DMS 273 (cell line): ENCODE measurements at regions not wholly inside any gene's neighbourhood (a gene's known extent, or its start where the extent isn't known, plus 50 kb on each side); places are given as distances from the start of the nearest gene placed in this dataset.
"Not testable (repeated sequence)": the region's sequence is repeated elsewhere in the genome, so short reads cannot be mapped to it uniquely, and the experiment has no call there.

Experiments used
- DNase-seq: peaks from one replicate; lab custom pipeline; 2025; ENCODE audit not compliant: unreplicated experiment; lab: John Stamatoyannopoulos, UW

DNA sequence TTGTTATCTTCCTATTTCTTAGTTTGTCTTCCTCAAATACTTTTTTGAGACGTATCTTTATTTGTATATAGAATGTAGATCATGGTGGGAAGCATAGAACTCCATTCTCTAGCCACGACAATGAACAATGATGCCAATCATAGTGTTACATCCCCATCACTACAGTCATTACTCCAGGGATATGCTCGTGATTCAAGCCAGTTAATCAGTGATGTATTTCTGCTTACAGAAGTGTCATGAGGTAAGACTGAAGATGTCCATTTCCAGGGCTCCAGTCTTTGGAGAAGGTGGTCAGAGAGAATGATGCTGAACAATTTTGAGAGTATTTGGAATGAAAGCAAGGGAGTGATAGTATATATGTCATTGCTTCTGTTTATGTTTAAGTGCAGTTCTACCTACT, 777.2 kb upstream of the TMEFF2 start:
- DNase-seq, result no peak

DNA sequence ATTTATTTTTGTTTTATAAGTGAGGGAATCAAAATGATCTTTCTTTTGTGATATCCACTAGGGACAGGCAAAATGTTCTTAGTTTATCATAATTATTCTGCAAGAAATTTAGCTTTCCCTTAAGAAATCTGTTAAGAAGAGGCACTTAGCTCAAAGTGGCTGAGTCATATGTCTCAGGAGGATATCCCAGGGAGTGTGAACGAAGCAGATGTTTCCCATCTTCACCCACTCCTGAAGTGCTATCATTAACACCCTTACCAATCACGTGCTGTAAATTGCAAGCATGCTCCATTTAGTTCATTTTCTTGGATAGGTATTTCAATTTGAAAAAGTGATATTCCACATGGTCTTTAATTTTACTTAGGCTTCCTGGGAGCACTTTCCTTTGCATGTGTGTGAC, 774.3 kb upstream of the TMEFF2 start:
- DNase-seq, result no peak

DNA sequence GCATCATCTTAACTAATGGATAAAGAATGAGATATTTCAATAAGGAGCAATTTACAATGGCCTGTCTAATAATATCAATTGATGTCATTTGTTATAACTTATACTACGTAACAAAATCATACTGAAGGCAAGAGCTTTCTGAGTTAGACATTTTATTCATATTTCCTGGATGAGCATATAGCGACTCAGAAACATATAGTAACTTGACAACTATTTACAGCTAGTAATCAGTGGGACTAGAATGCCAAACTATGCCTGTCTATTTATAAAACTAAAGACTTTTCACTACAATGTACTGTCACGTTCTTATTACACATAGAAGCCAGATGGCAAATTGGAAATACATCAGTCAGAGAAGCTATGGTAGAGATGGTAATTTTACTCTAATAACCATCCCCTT, 766.2 kb upstream of the TMEFF2 start:
- no peak for DNase-seq

DNA sequence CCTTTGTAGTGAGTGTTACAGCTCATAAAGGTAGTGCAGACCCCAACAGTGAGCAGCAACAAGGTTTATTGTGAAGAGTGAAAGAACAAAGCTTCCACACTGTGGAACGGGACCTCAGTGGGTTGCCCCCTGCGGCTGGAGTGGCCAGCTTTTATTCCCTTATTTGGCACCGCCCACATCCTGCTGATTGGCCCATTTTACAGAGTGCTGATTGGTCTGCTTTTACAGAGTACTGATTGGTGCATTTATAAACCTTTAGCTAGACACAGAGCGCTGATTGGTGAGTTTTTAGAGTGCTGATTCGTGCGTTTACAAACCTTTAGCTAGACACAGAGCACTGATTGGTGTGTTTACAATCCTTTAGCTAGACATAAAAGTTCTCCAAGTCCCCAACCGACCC, 763.9 kb upstream of the TMEFF2 start:
- DNase-seq, result not testable (repeated sequence)

DNA sequence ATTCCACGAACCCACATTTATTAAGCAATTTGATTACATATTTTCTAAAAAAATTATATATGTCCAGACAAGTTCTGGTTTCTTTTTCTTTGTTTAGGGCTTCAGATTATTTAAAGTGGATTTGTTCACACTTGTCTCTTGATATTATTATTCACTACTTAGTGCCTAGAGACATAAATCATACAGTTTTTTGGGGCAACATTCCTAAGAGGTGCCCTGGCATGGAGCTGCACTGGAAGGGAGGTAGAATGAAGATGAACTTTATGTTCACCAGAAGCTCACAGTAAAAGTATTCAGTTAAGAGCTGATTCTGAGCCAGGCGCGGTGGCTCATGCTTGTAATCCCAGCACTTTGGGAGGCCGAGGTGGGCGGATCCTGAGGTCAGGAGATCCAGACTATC, 762.7 kb upstream of the TMEFF2 start:
- DNase-seq, result no peak

DNA sequence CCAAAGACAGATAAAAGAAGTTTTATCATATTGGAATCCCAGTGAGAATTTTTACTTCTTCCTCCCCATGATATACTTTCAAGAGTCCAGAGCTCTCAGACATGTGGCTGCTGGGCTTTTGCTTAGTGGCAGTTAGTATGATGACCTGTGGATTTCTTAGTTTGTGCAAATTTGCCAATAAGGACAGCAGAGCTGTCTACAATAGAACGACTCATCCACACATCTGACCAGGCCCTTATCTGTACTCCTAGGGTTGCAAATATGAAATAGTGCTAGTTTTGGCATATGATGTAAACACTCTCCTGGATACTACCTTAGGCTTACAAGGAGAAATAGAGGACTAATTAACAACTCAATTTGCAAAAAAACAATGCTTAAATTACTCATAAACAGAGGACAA, 758.4 kb upstream of the TMEFF2 start:
- no peak for DNase-seq

DNA sequence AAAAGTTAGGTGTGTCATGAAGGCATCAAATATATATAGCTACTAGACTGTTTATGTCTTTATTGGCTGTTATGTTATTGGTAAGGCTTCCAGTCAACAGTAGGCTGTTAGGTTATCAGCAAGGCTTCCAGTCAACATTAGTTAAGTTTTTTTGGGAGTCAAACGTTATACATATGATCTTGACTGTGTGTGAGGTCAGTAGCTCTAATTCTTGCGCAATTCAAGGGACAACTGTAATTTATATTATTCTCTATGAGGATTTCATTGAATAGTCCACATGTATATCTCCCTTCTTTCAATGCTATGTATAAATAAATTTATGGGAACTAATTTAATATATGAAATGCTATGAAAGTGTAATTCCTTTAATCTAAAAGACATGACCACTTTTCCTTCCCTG, 757.5 kb upstream of the TMEFF2 start:
- DNase-seq, result no peak

DNA sequence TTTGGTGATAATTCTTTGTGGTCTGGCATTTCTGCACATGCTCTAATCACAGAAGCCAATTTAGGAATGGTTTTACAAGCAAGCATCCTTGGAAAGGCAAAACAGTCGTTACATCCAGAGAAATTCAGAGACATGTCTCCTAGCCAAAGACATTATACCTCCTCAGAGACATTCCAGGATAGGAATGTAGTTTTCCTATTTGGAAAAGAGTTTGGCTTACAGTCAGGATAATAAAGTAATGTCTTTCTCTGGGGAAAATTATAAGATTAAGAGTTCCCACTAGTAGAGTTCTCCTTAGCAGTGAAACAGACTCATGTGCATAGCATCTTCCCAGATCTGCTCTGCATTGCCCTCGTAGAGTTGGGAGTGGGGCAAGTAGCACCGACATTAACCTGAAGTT, 753.6 kb upstream of the TMEFF2 start:
- DNase-seq, result no peak

DNA sequence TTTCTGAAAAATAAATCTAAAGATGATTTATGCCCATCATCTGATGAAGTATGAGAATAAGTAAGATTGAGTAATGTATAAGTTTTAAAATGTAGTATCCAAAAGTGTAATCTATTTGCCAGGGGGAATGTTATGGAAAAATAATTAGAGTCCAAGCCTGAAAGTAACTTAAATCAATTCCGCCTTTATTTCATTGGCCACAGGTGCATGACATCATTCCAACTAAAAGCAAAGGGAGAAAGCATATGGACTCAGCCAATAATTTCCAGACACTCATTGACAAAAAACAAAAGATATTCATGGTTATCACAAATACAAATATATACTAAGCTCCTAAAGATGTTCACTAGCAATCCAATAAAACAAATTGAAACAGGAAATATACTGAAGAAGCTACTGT, 752.6 kb upstream of the TMEFF2 start:
- no peak for DNase-seq

DNA sequence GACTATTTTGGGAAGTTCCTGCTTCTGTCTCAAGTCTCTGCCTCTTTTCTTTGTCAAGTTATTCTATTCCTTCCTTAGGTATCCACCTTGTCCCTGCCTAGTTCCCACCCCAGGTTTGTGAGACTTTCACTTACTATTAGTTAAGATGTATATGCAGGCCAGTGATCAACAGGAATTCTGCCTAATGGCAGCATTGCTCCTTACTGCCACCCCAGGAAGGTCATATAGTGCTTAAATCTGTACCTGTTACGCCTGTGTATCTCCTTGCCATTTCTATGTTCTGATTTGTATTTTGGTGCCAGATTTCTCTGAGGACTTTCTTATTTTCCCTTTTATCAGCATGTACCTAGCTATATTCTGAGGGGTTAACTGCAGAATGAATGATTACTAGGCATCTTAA, 746.0 kb upstream of the TMEFF2 start:
- no peak for DNase-seq

DNA sequence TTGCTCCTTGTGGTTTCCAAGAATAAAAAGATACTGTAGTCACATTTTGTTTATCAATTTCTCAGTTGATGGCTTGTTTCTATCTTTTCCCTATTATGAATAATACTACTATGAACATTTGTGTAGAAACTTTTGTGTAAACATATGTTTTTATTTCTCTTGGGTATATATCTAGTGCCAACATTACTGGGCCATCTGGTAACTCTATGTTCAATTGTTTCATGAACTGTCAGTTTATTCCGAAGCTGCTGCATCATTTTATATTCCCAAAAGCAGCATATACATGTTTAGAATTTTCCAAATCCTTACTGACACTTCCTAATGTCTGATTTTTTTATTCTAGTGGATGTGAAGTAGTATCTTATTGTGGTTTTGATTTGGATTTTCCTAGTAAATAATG, 737.6 kb upstream of the TMEFF2 start:
- no peak for DNase-seq

DNA sequence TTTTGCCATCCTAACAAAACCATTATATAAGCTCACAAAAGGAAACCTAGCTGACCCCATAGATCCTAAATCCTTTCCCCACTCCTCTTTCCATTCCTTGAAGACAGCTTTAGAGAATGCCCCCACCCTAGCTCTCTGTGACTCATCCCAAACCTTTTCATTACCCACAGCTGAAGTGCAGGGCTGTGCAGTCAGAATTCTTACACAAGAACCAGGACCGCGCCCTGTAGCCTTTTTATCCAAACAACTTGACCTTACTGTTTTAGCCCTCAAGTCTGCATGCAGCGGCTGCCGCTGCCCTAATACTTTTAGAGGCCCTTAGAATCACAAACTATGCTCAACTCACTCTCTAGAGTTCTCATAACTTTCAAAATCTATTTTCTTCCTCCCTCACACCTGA, 726.9 kb upstream of the TMEFF2 start:
- DNase-seq, result not testable (repeated sequence)

DNA sequence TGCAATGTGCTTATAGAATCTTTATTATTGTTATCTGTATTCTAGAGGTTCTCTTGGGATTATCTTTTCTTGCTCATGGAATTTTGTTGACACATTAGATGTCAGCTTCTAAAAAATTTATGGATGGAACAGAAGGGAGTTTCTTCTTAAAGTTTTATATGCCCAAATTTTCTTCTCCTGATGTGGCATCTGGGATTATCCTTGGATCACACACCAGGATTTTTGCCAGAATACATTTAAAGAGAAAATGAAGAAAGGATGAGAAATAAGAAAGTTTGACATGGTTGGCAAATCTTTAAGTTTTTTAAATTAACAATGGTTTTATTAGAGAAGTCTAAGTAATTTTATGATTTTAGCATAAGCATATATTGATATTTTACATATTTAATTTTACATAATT, 706.7 kb upstream of the TMEFF2 start:
- no peak for DNase-seq

DNA sequence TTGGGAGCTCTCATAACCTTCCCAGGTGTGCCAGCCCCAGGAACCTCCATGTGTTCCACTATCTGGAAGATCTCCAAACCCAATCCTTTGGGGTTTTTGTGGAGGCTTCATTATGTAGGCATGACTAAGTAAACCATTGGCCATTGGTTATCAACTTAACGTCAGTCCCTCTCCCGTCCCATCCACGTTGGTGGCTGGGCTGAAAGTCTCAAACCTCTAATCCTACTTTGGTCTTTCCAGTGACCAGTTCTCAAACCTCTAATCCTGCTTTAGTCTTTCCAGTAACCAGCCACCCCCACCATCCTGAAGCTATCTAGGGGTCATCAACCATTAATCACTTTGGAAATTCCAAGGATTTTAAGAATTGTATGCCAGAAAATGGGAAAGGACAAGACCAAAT, 704.7 kb upstream of the TMEFF2 start:
- no peak for DNase-seq

DNA sequence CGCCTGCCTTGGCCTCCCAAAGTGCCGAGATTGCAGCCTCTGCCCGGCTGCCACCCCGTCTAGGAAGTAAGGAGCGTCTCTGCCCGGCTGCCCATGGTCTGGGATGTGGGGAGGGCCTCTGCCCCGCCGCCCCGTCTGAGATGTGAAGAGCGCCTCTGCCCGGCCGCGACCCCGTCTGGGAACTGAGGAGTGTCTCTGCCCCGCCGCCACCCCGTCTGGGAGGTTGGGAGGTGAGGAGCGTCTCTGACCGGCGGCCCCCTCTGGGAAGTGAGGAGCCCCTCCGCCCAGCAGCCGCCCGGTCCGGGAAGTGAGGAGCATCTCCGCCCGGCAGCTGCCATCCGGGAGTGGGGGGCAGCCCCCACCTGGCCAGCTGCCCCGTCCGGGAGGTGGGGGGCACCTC, 699.2 kb upstream of the TMEFF2 start:
- DNase-seq, result not testable (repeated sequence)

DNA sequence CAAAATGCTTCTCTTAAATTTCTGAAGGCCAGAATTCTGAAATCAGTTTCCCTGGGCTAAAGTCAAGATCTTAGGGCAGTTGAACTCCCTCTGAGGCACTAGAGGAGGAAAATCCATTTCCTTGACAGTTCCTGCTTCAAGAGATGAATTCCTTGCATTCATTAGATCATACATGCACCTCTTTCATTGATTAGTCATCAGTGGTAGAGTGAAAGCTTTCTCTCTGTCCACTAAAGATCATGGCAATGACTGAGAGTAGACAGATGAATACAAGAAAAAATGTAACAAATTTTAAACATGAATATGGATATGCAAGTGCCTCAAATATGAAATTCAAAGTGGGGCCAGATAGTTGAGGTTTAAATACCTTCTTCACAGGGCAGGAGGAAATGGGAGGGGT, 693.4 kb upstream of the TMEFF2 start:
- DNase-seq, result no peak

DNA sequence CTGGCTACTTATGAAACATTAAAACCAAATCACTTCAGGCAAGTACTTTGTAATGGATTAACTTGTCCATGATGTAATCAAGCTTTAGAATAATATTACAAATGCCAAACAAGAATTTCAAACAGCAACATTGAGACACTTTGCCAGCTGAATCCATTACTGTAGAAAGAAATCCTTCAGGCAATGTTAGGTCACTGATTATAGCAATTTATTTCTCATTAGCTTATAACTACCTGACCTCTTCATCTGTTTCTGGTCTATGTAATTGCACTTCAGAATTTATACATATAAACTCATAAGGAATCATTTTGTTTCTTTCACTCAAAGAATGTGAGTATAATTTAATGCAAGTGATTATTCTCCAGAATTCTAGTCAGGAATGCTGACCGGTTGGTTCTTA, 692.6 kb upstream of the TMEFF2 start:
- DNase-seq, result no peak

DNA sequence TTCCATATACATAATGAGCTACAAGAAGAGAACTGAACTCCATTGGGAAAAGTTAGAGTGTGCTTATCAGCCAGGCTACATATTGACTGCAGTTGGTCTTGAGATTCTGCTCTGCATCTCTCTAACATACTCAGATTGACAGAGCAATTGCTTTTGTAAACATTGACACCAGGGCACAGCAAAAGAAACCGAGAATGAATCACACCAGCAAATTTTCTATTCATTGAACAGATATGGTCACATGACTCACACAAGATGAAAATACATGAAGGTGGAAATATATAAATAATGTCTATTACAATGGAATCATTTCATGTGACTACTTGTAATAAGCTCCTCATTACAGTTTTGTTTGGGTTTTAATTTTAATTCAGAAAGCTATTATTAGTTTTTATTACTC, 691.9 kb upstream of the TMEFF2 start:
- DNase-seq, result no peak

DNA sequence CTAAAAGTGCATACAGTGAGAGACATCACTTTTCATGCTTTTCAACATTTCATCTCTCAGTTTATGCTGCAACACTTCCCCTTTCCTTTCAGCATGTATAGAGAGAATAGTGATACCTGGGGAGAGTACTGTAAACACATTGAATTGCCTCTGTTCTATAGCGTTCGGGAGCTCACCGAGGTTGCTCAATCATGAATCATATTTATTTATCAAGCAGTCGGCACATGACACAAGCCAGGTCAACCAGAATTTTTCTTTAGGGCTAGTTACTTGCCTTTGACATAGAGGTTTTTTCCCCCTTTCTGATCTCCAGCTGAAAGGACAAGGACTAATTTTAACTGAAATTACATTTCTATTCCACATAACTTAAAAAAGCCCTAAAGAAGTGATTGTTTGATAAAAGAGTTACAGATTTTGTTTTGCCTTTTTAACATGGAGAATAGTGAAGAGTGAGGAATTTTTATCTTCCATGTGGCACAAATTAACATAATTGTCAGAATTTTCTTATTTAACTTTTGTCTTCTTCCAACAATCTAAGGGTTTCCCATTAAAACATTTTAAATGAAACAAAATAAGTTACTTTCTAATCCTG, 690.9 kb upstream of the TMEFF2 start:
- no peak for DNase-seq

DNA sequence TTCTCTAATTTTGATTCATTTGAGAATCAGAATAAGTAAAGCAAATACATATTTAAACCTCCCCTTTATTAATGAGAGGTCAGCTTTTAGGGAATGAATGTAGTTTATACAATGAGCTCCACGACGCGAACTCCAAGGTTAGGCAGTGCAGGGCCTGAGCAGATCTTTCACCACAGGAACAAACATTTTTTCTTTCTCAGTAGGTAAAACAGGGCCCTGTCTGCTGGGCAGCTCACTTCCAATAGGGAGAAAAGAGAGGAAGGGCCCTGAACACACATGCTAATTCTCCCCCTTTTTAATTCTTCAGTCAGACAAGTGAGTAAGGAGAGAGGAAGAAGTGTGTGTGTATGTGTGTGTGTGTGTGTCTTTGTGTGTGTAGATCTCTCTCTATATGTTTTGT, 682.4 kb upstream of the TMEFF2 start:
- DNase-seq, result no peak

DNA sequence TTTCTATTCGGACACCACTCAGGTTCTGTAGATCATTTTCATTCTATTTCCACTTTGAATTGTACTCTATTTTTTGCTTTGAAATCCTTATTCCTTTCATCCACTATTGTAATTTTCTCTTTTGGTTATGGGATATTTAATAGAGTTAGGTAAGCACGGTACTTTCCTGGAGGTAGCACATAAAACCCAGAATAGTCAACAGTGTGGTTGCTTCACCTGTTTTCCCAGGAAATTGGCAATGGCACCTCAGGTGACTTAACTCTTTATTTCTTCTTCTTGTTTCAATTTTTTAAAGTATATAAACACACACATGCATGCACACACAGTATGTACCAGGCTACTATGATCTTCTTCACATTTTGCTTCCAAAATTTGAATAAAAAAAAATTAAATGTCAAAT, 682.0 kb upstream of the TMEFF2 start:
- DNase-seq, result no peak

DNA sequence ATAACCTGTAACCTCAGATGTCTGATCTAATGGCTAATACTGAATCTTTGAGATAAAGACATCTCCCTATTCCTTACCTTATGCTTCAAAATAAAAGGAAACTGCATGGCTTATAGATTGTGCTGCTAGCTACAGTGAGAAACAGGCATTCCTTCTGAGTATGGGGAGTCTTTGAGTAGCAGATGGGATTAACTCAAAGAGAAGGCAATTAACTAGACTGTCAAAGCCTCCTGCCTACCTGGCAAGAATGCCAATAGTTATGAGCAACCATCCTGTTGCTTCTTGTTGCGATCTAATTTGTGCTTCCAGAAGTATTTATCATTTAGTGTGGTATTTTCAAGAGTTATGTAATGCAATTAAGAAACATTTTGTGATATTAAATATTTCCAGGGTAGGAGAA, 660.0 kb upstream of the TMEFF2 start:
- DNase-seq, result no peak

DNA sequence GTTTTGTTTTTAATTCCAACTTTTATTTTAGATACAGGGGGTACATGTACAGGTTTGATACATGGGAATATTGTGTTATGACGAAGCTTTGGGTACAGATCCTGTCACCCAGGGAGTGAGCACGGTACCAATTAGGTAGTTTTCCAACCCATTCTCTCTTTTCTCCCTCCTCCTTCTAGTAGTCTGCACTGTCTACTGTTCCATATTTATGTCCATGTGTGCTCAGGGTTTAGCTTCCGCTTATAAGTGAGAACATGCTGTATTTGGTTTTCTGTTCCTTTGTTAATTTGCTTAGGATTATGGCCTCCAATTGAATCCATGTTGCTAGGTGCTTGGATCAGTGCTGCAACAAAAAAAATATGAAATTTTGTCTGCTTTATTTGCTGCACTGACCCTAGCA, 659.3 kb upstream of the TMEFF2 start:
- no peak for DNase-seq

DNA sequence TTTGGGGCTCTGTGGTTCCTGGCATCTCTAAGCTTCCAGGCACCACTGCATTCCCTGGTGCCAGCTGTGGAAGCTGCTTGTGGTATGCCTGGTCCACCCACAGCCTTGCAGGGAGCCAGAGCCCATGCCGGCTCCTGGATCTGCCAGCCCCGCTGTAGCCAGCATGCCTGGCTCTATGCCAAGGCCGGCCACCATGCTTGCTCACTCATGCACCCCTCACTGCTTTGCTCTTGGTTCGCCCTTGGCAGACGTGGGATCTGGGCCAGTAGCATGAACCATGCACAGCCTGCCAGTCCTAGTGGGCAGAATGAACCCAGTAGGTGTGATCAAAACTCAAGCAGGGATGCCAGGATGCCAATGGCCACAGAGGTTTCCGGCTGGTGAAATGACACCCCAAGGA, 634.2 kb upstream of the TMEFF2 start:
- DNase-seq, result no peak
